Breast epithelium (tissue), 4 donors: ENCODE measurements at regions not wholly inside any gene's neighbourhood (a gene's known extent, or its start where the extent isn't known, plus 50 kb on each side); places are given as distances from the start of the nearest gene placed in this dataset.

Experiments used
- DNase-seq, 2 donors: peaks; one replicate each; pipeline ENCODE4 v3.0.0-alpha.2; 2019; ENCODE audit warnings: low spot score in 2 of 2
- H3K27ac ChIP-seq, 2 donors: fragments of 200-600 bp; sonication (generic) in 1 of 2; one replicate each; pipeline ENCODE4 v1.5.1; 2016 to 2019; ENCODE audit warnings: mild to moderate bottlenecking in 1 of 2
- H3K27me3 ChIP-seq, 2 donors: fragments of 200-600 bp; sonication (generic) in 1 of 2; one replicate each; pipeline versions ENCODE4 v1.5.1 to v1.6.0; 2017 to 2019; ENCODE audit warnings: control low read depth in 1 of 2, mild to moderate bottlenecking in 1 of 2
- H3K36me3 ChIP-seq: fragments of 200-600 bp; one replicate; pipeline ENCODE4 v1.5.1; 2019
- H3K4me1 ChIP-seq, 2 donors: fragments of 200-600 bp; sonication (generic); one replicate each; pipeline ENCODE4 v1.5.1; 2016 to 2019; ENCODE audit warnings: control low read depth in 1 of 2
- H3K4me3 ChIP-seq, 3 donors: fragments of 200-600 bp; sonication (generic); 1 replicate in 2 of 3; 2 replicates in 1 of 3; pipeline ENCODE4 v1.5.1; 2016 to 2019; ENCODE audit warnings: mild to moderate bottlenecking in 3 of 3, moderate library complexity in 2 of 3
- H3K9me3 ChIP-seq, 2 donors: fragments of 200-600 bp; sonication (generic) in 1 of 2; one replicate each; pipeline ENCODE4 v1.5.1; 2016 to 2019; ENCODE audit warnings: control low read depth in 1 of 2
- CTCF ChIP-seq, 3 donors: fragments of 450-650 bp; IDR thresholded peaks; one replicate each; pipeline ENCODE4 v1.5.1; 2016 to 2017; ENCODE audit warnings: antibody characterized with exemption in 3 of 3, mild to moderate bottlenecking in 3 of 3, moderate library complexity in 3 of 3
- POLR2A ChIP-seq: fragments of 450-650 bp; IDR thresholded peaks from one replicate; pipeline ENCODE4 v1.6.1; 2016; ENCODE audit warnings: antibody characterized with exemption, mild to moderate bottlenecking, moderate library complexity
- POLR2AphosphoS5 ChIP-seq, 3 donors: sonication (generic); formaldehyde crosslinking; IDR thresholded peaks; one replicate each; pipeline ENCODE4 v1.6.1; 2017; ENCODE audit warnings: antibody characterized with exemption in 3 of 3
- intact Hi-C: fragments of 100-400 bp; cut with DNase I; formaldehyde crosslinking; loops from one replicate; pipeline ENCODE4 v1.15.1; 2023; ENCODE audit warnings: low total_unique reads

DNA sequence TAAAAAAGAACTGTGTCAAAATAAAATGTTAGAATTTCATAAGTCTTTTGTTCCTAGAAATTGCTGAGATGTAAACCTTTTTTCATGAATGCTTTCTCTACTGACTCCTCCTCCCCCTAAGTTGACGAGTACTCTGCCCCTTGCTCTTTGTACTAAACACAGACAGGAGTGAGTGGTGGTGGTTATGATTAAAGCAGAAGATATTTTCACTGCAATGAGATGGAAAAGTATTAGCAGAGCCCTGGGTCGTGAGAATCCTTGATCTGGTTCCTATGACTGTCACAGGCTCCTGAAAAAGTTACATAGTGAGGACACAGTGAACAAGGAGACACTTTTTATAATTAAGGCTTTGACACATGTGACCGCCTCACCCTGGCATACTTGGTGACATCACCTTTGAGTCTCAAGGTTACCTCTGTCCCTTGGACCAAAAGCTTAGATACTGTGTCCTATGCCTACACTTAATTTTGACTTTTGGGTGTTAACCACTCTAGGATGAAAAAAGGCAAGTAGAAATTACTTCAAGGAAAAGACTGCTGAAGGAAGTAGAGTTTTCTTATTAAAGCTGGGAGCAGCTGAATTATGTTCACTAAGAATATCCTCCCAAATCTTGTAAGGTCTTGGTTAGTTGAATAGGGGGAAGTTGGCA is 130.4 kb upstream of the LYSMD4 start:
- intact Hi-C loops: no loop called here
- no peaks in the 10 kb centered on the region for H3K36me3 ChIP-seq
- no peak overlapping the region for H3K27ac ChIP-seq
- H3K4me1 ChIP-seq: no peaks in the 10 kb centered on the region
- H3K27me3 ChIP-seq: no peaks in the 10 kb centered on the region
- DNase-seq: no peak
- no peaks in the 10 kb centered on the region for H3K9me3 ChIP-seq
- TF ChIP-seq POLR2A: no peak
- no peak for TF ChIP-seq CTCF (IDR thresholded peaks at IDR 0.05)
- no peak for TF ChIP-seq POLR2AphosphoS5 (IDR thresholded peaks at IDR 0.05)
- H3K4me3 ChIP-seq: no peak overlapping the region

- no peak overlapping the region for H3K4me3 ChIP-seq
- H3K27me3 ChIP-seq: no peaks in the 10 kb centered on the region
- TF ChIP-seq POLR2AphosphoS5 (IDR thresholded peaks at IDR 0.05) (no peak), POLR2A (no peak)
- DNase-seq: no peak
- no peaks in the 10 kb centered on the region for H3K36me3 ChIP-seq
- H3K4me1 ChIP-seq: no peaks in the 10 kb centered on the region
- H3K27ac ChIP-seq: no peak overlapping the region
- intact Hi-C loops: no loop called here
- no peaks in the 10 kb centered on the region for H3K9me3 ChIP-seq
These were observed 124.6 kb upstream of the LYSMD4 start for GRCh38 chr15:99857836-99858235.

- no peaks in the 10 kb centered on the region for H3K27me3 ChIP-seq
- intact Hi-C loops: no loop called here
- H3K36me3 ChIP-seq: no peaks in the 10 kb centered on the region
- DNase-seq: no peak
- no peak overlapping the region for H3K4me3 ChIP-seq
- no peak overlapping the region for H3K27ac ChIP-seq
- H3K4me1 ChIP-seq: no peaks in the 10 kb centered on the region
- no peaks in the 10 kb centered on the region for H3K9me3 ChIP-seq
- TF ChIP-seq CTCF (IDR thresholded peaks at IDR 0.05) (no peak), POLR2A (no peak), POLR2AphosphoS5 (IDR thresholded peaks at IDR 0.05) (no peak)
These were observed 117.3 kb upstream of the LYSMD4 start for GRCh38 chr15:99850517-99850916.

DNA sequence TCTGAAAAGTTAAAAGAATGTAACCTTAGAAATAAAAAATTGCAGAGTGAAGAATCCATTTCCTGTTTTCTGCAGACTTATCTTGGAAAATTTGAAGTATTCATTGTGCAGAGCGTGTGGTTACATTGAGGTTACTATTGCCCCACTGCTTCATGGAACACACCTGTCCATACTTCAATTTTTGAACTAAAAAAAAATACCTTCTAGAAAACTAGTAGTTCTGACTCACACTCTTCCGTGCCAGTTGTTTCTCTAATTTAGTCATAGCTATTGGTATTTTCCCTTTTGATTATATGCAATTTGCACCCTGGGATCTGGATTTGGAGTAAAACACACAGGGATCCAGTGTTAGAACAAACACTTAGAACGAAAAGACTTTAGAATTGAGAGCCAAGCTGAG is 111.8 kb upstream of the LYSMD4 start:
- H3K36me3 ChIP-seq: no peaks in the 10 kb centered on the region
- H3K4me3 ChIP-seq: no peak overlapping the region
- H3K4me1 ChIP-seq: no peaks in the 10 kb centered on the region
- H3K9me3 ChIP-seq: no peaks in the 10 kb centered on the region
- TF ChIP-seq POLR2A: no peak
- no peak for TF ChIP-seq POLR2AphosphoS5 (IDR thresholded peaks at IDR 0.05)
- TF ChIP-seq CTCF (IDR thresholded peaks at IDR 0.05): no peak
- DNase-seq: no peak
- no peaks in the 10 kb centered on the region for H3K27me3 ChIP-seq
- no peak overlapping the region for H3K27ac ChIP-seq
- intact Hi-C loops: no loop called here

DNA sequence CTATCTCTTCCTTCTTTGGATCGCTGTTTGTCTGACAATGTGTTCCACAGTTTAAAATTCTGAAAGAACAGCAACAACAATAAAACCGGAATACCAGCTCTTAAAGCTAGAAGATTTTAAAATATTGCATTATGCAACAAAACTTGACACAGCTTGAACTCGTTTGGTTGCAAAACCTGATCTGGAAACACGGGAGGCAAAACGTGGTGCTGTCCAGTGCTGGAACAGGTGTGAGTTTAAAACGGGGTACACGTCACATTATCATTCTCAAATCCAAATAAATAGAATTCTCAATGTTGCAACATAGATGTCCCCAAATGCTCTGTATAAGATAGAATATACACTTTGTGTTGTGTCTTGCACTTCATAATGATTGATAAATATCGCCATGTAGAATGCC is 110.9 kb upstream of the LYSMD4 start:
- Histone ChIP-seq H3K9me3 (no peaks in the 10 kb centered on the region), H3K27ac (no peak overlapping the region), H3K4me3 (no peak overlapping the region), H3K4me1 (no peaks in the 10 kb centered on the region), H3K36me3 (no peaks in the 10 kb centered on the region), H3K27me3 (no peaks in the 10 kb centered on the region)
- intact Hi-C loops: no loop called here
- DNase-seq: no peak
- no peak for TF ChIP-seq POLR2A
- TF ChIP-seq POLR2AphosphoS5 (IDR thresholded peaks at IDR 0.05): no peak
- TF ChIP-seq CTCF (IDR thresholded peaks at IDR 0.05): no peak

GRCh38 chr15:99842071-99842470 is 108.8 kb upstream of the LYSMD4 start:
- H3K4me1 ChIP-seq: no peaks in the 10 kb centered on the region
- DNase-seq: no peak
- no peaks in the 10 kb centered on the region for H3K36me3 ChIP-seq
- no peak for TF ChIP-seq CTCF (IDR thresholded peaks at IDR 0.05)
- no peak for TF ChIP-seq POLR2AphosphoS5 (IDR thresholded peaks at IDR 0.05)
- TF ChIP-seq POLR2A: no peak
- intact Hi-C loops: no loop called here
- no peaks in the 10 kb centered on the region for H3K27me3 ChIP-seq
- no peak overlapping the region for H3K4me3 ChIP-seq
- no peaks in the 10 kb centered on the region for H3K9me3 ChIP-seq
- no peak overlapping the region for H3K27ac ChIP-seq
